GM23338 (cell line): ENCODE measurements at regions not wholly inside any gene's neighbourhood (a gene's known extent, or its start where the extent isn't known, plus 50 kb on each side); places are given as distances from the start of the nearest gene placed in this dataset.

Source experiments
- ATAC-seq: fragments of 200-7000 bp; cut with Tn5 transposase; 3 replicates; pipeline ENCODE4 v1.9.1; 2020
- DNase-seq: peaks from one replicate; pipeline ENCODE4 v3.0.0-alpha.2; 2015; ENCODE audit warnings: low spot score
- H2AFZ ChIP-seq: fragments of 200-600 bp; sonication (generic); 2 replicates; pipeline ENCODE4 v1.8.0; 2016; ENCODE audit warnings: antibody characterized with exemption, mild to moderate bottlenecking, moderate library complexity
- H3F3A ChIP-seq: fragments of 200-600 bp; sonication (generic); replicated peaks from 2 replicates; pipeline ENCODE4 v1.8.0; 2017; ENCODE audit warnings: antibody characterized with exemption, mixed run types, low read depth
- H3K27ac ChIP-seq: fragments of 200-600 bp; sonication (generic); 2 replicates; pipeline ENCODE4 v1.6.1; 2016; ENCODE audit warnings: low read depth
- H3K27me3 ChIP-seq: fragments of 200-600 bp; sonication (generic); 2 replicates; pipeline ENCODE4 v1.8.0; 2016; ENCODE audit warnings: mild to moderate bottlenecking, mixed run types, moderate library complexity; ENCODE audit not compliant: insufficient read depth
- H3K36me3 ChIP-seq: fragments of 200-600 bp; sonication (generic); 2 replicates; pipeline ENCODE4 v1.8.0; 2016; ENCODE audit warnings: mild to moderate bottlenecking; ENCODE audit not compliant: insufficient read depth
- H3K4me1 ChIP-seq: fragments of 200-600 bp; sonication (generic); 2 replicates; pipeline ENCODE4 v1.8.0; 2016; ENCODE audit warnings: mild to moderate bottlenecking, moderate library complexity; ENCODE audit not compliant: insufficient read depth
- H3K4me2 ChIP-seq: fragments of 200-600 bp; sonication (generic); 2 replicates; pipeline ENCODE4 v1.7.1; 2017; ENCODE audit warnings: mixed run types
- H3K4me3 ChIP-seq: fragments of 200-600 bp; sonication (generic); 2 replicates; pipeline ENCODE4 v1.6.1; 2016; ENCODE audit warnings: mixed run types
- H3K79me2 ChIP-seq: fragments of 200-600 bp; sonication (generic); replicated peaks from 2 replicates; pipeline ENCODE4 v1.8.0; 2017; ENCODE audit warnings: mild to moderate bottlenecking; ENCODE audit not compliant: insufficient read depth
- H3K9me2 ChIP-seq: fragments of 200-600 bp; sonication (generic); 2 replicates; pipeline ENCODE4 v1.8.0; 2017; ENCODE audit not compliant: insufficient read depth
- H4K20me1 ChIP-seq: fragments of 200-600 bp; sonication (generic); replicated peaks from 2 replicates; pipeline ENCODE4 v1.8.0; 2017; ENCODE audit warnings: mild to moderate bottlenecking; ENCODE audit not compliant: insufficient read depth
- H3K27ac Mint-ChIP-seq: 2 replicates; pipeline ENCODE4 v1.8.0; 2020; ENCODE audit warnings: inconsistent platforms, mild to moderate bottlenecking, moderate library complexity, mixed read lengths
- H3K27me3 Mint-ChIP-seq: 3 replicates; pipeline ENCODE4 v1.8.0; 2022; ENCODE audit warnings: low read depth, mild to moderate bottlenecking, moderate library complexity, mixed read lengths, inconsistent platforms; ENCODE audit not compliant: insufficient read depth, poor library complexity
- H3K36me3 Mint-ChIP-seq: 3 replicates; pipeline ENCODE4 v1.8.0; 2021; ENCODE audit warnings: low read depth, mild to moderate bottlenecking, inconsistent platforms, moderate library complexity, mixed read lengths
- H3K4me1 Mint-ChIP-seq: 3 replicates; pipeline ENCODE4 v1.8.0; 2020; ENCODE audit warnings: mild to moderate bottlenecking, inconsistent platforms, mixed read lengths
- H3K4me3 Mint-ChIP-seq: 3 replicates; pipeline ENCODE4 v1.8.0; 2021; ENCODE audit warnings: moderate library complexity, mild to moderate bottlenecking, inconsistent platforms, mixed read lengths
- H3K9me3 Mint-ChIP-seq: 3 replicates; pipeline ENCODE4 v1.8.0; 2020; ENCODE audit warnings: moderate library complexity, mild to moderate bottlenecking, inconsistent platforms, mixed read lengths
- CREB1 ChIP-seq: fragments of 250-450 bp; sonication (Bioruptor Pico); IDR thresholded peaks from 2 replicates; pipeline ENCODE4 v1.5.0; 2020; ENCODE audit warnings: low read depth, mild to moderate bottlenecking, moderate library complexity
- NANOG ChIP-seq: IDR thresholded peaks from 2 replicates; pipeline ENCODE4 v1.6.1; 2016; ENCODE audit warnings: antibody characterized with exemption, borderline replicate concordance
- POLR2AphosphoS5 ChIP-seq: IDR thresholded peaks from 2 replicates; pipeline ENCODE4 v1.6.1; 2016; ENCODE audit warnings: antibody characterized with exemption, low read depth
- TF ChIP-seq, protein P1 (sequence below): fragments of 250-450 bp; sonication (Bioruptor Pico); IDR thresholded peaks from 2 replicates; pipeline ENCODE4 v1.5.0; 2020; ENCODE audit warnings: mild to moderate bottlenecking, moderate library complexity
- TF ChIP-seq, protein P2 (sequence below), 2 experiments: fragments of 200-600 bp in 1 of 2; sonication (generic) in 1 of 2; conservative IDR thresholded peaks; 2 replicates each; pipeline versions ENCODE4 v1.5.1 to v1.6.1; 2016 to 2017; ENCODE audit warnings: antibody characterized with exemption in 2 of 2, low read depth in 2 of 2, mild to moderate bottlenecking in 2 of 2, moderate library complexity in 1 of 2

DNA sequence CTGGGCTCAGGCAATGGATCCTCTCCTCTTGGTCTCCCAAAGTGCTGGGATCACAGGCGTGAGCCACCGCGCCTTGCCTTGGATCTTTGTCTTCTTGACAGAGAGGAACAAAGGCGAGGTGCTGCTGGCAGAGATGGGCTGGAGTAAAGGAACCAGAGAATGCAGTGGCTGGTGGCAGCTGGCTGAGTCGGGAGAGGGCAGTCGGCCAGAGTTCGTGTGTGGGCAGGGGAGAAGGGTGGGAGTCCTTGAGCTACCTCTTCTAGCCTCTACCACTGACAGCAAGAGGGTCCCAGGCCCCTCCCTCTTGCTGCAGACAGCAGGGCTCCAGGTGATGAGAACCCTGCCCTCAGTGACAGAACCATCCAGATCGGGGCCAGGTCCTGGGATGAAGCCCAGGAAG is 86.2 kb upstream of the LINC01488 start (continued):
- TF ChIP-seq, protein P1, sequence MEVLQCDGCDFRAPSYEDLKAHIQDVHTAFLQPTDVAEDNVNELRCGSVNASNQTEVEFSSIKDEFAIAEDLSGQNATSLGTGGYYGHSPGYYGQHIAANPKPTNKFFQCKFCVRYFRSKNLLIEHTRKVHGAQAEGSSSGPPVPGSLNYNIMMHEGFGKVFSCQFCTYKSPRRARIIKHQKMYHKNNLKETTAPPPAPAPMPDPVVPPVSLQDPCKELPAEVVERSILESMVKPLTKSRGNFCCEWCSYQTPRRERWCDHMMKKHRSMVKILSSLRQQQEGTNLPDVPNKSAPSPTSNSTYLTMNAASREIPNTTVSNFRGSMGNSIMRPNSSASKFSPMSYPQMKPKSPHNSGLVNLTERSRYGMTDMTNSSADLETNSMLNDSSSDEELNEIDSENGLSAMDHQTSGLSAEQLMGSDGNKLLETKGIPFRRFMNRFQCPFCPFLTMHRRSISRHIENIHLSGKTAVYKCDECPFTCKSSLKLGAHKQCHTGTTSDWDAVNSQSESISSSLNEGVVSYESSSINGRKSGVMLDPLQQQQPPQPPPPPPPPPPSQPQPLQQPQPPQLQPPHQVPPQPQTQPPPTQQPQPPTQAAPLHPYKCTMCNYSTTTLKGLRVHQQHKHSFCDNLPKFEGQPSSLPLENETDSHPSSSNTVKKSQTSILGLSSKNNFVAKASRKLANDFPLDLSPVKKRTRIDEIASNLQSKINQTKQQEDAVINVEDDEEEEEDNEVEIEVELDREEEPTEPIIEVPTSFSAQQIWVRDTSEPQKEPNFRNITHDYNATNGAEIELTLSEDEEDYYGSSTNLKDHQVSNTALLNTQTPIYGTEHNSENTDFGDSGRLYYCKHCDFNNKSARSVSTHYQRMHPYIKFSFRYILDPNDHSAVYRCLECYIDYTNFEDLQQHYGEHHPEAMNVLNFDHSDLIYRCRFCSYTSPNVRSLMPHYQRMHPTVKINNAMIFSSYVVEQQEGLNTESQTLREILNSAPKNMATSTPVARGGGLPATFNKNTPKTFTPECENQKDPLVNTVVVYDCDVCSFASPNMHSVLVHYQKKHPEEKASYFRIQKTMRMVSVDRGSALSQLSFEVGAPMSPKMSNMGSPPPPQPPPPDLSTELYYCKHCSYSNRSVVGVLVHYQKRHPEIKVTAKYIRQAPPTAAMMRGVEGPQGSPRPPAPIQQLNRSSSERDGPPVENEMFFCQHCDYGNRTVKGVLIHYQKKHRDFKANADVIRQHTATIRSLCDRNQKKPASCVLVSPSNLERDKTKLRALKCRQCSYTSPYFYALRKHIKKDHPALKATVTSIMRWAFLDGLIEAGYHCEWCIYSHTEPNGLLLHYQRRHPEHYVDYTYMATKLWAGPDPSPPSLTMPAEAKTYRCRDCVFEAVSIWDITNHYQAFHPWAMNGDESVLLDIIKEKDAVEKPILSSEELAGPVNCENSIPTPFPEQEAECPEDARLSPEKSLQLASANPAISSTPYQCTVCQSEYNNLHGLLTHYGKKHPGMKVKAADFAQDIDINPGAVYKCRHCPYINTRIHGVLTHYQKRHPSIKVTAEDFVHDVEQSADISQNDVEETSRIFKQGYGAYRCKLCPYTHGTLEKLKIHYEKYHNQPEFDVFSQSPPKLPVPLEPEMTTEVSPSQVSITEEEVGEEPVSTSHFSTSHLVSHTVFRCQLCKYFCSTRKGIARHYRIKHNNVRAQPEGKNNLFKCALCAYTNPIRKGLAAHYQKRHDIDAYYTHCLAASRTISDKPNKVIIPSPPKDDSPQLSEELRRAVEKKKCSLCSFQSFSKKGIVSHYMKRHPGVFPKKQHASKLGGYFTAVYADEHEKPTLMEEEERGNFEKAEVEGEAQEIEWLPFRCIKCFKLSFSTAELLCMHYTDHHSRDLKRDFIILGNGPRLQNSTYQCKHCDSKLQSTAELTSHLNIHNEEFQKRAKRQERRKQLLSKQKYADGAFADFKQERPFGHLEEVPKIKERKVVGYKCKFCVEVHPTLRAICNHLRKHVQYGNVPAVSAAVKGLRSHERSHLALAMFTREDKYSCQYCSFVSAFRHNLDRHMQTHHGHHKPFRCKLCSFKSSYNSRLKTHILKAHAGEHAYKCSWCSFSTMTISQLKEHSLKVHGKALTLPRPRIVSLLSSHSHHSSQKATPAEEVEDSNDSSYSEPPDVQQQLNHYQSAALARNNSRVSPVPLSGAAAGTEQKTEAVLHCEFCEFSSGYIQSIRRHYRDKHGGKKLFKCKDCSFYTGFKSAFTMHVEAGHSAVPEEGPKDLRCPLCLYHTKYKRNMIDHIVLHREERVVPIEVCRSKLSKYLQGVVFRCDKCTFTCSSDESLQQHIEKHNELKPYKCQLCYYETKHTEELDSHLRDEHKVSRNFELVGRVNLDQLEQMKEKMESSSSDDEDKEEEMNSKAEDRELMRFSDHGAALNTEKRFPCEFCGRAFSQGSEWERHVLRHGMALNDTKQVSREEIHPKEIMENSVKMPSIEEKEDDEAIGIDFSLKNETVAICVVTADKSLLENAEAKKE (CRISPR knock-in tag) = no peak
- TF ChIP-seq POLR2AphosphoS5 (no peak), NANOG (no peak)
- TF ChIP-seq, protein P2, sequence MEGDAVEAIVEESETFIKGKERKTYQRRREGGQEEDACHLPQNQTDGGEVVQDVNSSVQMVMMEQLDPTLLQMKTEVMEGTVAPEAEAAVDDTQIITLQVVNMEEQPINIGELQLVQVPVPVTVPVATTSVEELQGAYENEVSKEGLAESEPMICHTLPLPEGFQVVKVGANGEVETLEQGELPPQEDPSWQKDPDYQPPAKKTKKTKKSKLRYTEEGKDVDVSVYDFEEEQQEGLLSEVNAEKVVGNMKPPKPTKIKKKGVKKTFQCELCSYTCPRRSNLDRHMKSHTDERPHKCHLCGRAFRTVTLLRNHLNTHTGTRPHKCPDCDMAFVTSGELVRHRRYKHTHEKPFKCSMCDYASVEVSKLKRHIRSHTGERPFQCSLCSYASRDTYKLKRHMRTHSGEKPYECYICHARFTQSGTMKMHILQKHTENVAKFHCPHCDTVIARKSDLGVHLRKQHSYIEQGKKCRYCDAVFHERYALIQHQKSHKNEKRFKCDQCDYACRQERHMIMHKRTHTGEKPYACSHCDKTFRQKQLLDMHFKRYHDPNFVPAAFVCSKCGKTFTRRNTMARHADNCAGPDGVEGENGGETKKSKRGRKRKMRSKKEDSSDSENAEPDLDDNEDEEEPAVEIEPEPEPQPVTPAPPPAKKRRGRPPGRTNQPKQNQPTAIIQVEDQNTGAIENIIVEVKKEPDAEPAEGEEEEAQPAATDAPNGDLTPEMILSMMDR (conservative IDR thresholded peaks at IDR 0.05; ENCODE audit: low read depth in 2 of 2) = no peak

DNA sequence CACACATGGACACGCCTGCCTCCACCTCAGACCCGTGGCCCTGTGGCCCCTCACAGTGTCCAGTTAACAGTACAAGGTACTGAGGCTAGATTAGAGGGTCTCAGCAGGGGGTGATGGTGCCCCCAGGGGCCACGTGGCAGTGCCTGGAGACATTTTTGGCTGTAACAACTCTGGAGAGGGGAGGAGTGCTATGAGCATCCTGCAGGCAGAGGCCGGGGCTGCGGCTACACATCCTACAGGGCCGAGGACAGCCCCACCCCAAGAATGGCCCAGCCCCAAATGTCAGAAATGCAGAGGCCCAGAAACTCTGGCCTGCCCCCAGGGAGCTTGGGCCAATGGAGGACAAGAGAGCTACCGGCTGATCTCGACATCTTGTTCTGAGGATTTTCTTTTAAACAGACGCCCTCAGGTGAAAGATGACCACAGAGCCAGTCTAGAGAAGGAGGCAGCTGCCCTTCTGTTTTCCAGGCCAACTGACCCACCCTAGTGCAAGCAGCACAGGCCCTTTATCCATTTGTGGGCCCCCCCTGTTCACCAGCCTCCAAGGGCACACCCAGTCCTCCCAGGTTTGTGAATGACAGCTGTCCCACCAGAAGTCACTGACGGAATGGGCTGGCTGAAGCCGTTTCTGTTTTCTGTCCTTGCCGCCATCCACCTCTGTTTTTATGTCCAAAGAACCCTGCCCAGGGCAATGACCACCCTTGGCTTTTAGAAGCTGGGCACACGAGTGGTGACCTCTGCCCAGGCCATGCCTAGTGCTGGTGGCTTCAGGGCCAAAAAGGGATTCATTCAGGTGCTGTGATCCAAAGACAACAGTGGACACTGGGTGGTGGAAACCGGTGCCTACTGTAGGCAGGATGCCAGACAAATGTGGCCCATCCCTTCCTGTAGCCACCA is 85.2 kb upstream of the LINC01488 start:
- H3K4me3 Mint-ChIP-seq = no peak overlapping the region
- Histone ChIP-seq H3K9me2 (no peaks in the 10 kb centered on the region), H3K79me2 (no peaks in the 10 kb centered on the region), H3K4me1 (no peaks in the 10 kb centered on the region), H4K20me1 (no peaks in the 10 kb centered on the region), H2AFZ (no peak overlapping the region), H3K27ac (no peak overlapping the region), H3K4me2 (no peak overlapping the region), H3F3A (no peaks in the 10 kb centered on the region), H3K36me3 (no peaks in the 10 kb centered on the region), H3K4me3 (no peak overlapping the region), H3K27me3 (no peaks in the 10 kb centered on the region)
- no peak for ATAC-seq
- H3K27ac Mint-ChIP-seq = no peak overlapping the region
- no peak for TF ChIP-seq CREB1 (CRISPR knock-in tag)
- H3K27me3 Mint-ChIP-seq = peaks cover 10% of the 10 kb centered on the region
- peaks cover 15% of the 10 kb centered on the region; the same call in 2 of the 3 replicates for H3K36me3 Mint-ChIP-seq
- peaks cover 39% of the 10 kb centered on the region for H3K9me3 Mint-ChIP-seq
- H3K4me1 Mint-ChIP-seq = peaks cover 7% of the 10 kb centered on the region
- DNase-seq = no peak
